NCI-H1105 (cell line): ENCODE measurements at regions not wholly inside any gene's neighbourhood (a gene's known extent, or its start where the extent isn't known, plus 50 kb on each side); places are given as distances from the start of the nearest gene placed in this dataset.

Source experiments
- DNase-seq: peaks from one replicate; lab custom pipeline; 2025; lab: John Stamatoyannopoulos, UW

DNA sequence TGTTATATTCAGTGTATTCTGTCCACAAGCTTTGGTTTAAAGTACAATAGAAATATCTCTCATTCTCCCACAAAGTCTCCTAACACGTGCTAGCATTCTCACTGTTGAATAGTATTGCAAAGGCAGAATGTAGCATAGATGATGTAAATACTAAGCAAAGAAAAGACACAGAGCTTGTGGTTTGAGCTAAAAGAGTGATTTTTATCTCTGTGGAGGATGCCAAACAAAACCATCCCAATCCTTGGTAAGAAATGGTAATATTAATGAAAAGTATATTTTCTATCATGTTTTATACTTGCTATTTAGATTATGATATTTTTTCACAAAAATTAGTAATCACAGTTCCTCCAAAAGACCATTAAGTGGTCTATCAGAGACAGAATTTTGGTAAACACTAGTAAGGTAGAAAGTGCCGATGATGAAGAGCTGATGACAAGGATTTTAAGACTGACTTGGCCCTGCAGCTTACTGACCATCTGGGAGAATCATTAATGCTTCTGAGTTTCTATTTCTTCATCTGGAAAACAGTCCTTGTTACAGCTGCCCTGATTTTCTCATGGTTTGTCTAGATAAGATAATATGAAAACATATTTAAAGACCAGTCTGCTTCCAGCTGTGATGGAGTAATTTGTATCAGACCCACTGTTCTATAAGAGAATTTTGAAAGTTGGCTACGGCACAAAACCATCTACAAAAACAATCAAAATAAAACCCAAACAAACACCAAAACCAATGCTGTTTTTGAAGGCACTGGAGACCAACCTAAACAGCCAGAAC lies 510.2 kb downstream of the SPATA31D1 start:
- no peak for DNase-seq

- no peak for DNase-seq
Observed at GRCh38 chr9:82499337-82499736, 510.8 kb downstream of the SPATA31D1 start.

DNA sequence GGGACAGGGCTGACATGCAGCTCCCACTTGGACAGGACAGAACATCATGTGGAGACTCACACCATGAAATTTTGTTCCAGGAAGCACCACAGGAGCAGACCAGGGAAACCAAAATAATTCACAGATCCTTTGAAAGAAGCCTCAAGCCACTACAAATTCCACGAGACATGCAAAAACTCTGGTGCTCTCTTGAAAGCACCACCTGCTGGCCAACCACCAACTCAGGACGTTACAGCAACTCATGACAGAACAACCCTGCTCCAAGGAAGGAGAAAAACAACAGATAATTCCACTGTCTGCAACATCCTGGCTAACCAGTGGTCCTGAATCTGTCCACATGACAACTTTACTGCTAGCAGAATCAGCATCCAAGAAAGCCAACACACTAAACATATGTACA lies 516.0 kb downstream of the SPATA31D1 start:
- no peak for DNase-seq

DNA sequence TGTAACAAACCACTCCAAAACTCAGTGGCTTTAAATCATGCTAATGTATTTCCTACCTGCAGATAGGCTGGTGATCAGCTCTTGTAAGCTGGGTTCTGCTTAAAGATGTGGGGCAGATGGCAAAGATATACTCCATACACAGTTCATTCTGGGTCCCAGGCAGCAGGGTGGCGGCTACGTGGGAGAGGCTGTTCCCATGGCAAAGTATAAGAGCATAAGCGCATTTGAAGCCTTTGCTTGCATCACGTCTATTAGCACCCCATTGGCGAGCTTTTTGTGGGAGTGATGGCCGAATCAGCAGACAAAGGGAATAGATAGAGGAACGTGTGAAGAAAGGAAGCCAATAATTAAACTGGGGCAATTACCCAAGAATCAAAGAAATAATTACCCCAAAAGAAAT lies 523.1 kb downstream of the SPATA31D1 start:
- DNase-seq, result no peak

DNA sequence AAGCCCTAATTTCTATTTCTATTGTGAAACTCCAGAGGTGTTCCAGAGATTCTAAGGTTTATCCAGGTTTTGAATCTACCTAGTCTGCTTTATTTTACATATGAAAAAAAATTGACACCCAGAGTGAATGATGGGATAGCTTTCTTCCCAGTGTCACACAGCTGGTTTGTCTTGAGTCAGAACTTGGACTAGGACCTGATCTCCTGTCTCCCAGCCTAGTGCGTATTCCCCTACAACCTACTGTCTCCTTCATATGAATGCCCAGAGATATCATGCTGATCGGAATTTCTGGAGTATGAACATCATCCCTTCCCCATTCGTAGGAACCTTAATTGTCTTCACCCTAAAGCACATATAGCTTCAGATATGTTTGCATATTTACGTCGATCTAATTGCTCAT lies 524.2 kb downstream of the SPATA31D1 start:
- DNase-seq, result no peak

- no peak for DNase-seq
Observed at GRCh38 chr9:82513242-82513751, 524.7 kb downstream of the SPATA31D1 start.

DNA sequence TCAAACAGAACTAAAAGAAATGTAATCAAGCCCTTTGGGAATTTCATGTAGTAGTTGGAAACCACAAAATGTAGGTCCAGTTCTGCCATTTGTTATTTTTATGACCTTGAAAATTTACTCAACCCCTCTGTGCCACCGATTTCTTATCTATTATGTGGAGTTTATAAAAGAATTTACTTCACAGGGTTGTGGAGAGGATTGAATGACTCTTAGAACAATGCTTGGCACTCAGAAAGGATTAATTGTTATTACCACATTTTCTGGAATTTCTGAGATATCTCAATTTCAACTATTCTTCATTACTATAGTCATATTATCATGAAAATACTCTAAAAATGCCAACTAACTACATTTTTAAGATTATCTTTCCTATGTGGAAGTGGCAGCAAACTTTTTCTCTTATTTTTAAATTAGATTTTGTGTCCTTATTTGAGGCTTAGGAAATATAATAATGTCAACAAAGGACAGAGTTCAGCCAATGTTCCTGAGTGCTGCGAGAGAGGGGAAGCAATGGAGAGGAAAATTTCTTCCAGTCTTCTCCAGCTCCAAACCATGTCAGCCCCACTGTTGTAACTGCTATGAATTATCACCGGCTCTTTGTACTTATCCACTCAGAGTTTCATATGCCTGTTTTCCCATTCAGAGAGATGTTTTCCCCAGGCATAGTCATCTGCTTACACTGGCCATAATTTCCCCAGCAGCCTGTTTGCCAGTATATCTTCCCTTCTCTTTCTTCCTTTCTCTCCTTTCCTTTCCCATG lies 525.6 kb downstream of the SPATA31D1 start:
- DNase-seq, result no peak

DNA sequence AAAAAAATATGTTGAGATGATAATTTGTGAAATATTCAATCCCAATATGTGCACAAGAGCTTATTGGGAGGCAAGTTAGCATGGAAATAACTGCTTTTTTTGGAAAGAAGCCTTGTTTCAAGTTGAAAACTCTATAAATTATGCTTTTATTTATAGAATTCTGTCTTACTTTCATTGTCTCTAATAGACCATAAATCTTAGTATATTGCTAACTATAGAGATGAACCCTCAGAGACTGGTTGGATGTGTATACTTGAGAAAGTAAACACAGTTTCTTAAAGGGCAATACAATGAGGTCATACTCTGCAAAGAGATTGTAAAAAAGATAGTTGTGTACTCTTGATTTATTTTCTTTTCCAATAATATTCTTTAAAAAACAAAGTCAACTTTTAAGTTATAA lies 530.3 kb downstream of the SPATA31D1 start:
- DNase-seq, result no peak

DNA sequence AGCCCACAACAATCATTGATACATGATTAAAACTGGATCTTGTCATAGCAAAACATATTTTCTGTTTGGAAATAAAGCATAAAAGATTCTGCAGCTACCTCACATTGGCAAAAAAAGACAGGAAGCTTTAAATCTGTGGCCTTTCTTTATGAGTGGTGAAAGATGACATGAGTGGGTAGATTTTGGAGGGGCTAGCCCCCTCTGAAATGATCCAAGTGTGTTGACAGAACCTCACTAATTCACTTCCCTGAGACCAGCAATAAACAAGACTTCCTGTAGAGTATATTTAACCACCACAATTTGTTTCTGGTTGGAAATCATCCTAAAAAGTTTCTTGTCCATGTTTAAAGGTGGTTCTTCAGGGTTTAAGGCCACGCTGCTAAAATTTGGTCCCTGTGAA lies 530.8 kb downstream of the SPATA31D1 start:
- DNase-seq, result no peak

- no peak for DNase-seq
Observed at GRCh38 chr9:82524407-82524806, 535.8 kb downstream of the SPATA31D1 start.

DNA sequence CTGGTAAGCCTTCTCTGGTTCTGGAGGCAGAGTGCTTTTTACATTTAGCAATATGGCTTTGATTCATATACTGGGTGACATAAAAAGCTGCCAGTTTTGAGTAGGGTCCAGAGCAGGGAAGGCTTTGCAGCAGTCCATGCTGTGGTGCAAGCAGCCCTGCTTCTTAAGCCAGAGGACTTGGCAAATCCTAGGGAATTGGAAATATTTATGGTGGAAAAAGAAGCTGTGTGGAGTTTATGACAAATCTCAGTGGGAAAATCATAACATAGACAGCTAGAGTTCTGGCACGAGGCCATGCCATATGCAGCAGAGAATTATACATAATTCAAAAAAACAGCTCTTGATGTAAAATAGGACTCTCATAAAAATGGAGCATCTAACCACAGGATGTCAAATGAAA lies 536.4 kb downstream of the RASEF start:
- no peak for DNase-seq

GRCh38 chr9:82531795-82532194 lies 531.1 kb downstream of the RASEF start:
- no peak for DNase-seq

GRCh38 chr9:82532504-82533180 lies 530.3 kb downstream of the RASEF start:
- DNase-seq, result no peak

GRCh38 chr9:82535432-82535998 lies 527.4 kb downstream of the RASEF start:
- no peak for DNase-seq

GRCh38 chr9:82538634-82539033 lies 524.3 kb downstream of the RASEF start:
- DNase-seq, result peak; percentile 40

- no peak for DNase-seq
Observed at GRCh38 chr9:82539146-82539545, 523.8 kb downstream of the RASEF start.

GRCh38 chr9:82539856-82540579 lies 522.9 kb downstream of the RASEF start:
- DNase-seq, result no peak

- DNase-seq, result no peak
Observed at GRCh38 chr9:82543726-82544125, 519.2 kb downstream of the RASEF start.

DNA sequence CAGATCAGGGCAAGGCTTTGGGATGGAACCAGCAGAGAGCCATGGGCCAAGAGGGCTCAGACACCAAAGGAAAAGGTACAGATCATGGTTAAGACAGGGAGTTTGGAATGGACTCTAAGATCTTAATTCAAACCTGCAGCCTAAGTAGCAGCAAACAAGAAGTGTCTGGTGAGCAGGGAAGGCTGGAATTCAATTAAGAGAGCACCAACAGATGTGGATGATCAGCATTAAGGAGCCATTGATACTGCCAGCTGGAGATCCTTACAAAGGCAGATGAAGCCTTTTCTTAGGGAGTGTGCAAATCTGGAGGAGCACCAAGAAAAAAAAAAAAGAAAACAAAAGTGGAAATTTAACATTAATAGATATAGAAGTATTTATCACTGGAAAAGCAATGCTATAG lies 516.8 kb downstream of the RASEF start:
- DNase-seq, result no peak

DNA sequence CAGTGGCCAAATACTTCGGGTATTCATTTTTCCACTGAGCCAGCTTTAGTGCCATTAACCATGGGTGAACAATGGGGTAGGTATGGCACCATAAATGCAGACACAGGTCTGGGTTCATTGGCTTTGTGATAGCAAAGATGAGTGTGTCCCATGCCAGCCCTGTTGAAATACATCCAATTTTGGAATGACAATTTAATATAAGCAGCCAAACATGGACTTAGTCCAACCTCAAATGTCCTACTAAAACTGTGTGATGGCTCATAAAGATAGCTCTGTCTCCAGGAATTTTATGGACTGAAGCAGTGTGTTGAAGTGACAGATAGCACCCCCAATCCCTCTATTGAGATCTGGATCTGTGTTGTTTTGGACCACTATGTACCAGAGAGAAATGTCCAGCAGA lies 514.9 kb downstream of the RASEF start:
- DNase-seq, result no peak

DNA sequence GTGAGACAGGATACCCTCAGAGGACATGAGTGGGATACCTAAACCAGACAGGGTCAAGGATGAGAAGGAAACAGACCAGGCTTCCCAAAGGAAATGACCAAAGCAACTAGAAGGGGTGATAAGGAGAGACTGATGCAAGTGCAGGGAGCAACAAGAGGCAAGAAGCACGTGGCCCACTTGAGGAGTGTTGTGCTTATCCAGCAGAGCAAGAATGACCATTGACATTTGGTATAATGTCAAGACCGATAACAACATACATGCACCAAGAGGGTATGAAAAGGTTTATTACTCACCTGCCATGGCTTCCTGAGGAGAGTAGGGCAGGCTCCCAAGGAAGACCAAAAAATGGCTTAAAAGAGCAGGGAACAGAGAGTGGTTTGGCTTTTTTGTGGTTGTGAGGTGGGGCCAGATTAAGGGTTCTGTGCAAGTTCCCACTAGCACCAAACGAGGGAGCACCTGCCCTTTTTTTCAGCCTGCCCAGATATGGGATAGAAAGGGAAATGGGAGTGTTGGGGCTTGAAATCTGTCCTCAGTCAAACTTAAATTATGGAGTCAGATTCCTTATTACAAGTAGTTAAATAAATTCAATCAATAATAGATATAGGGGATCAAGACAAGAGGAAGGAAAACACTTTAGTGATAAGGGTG lies 513.6 kb downstream of the RASEF start:
- no peak for DNase-seq
